PC-3 (cell line): ENCODE measurements at regions not wholly inside any gene's neighbourhood (a gene's known extent, or its start where the extent isn't known, plus 50 kb on each side); places are given as distances from the start of the nearest gene placed in this dataset.

ENCODE experiments used
- ATAC-seq: fragments of 200-7000 bp; cut with Tn5 transposase; 2 replicates; pipeline ENCODE4 v1.9.1; 2020; ENCODE audit warnings: mild to moderate bottlenecking, moderate library complexity
- BruUV-seq: library from RNA; stranded (reverse); fragments of 400-500 nt; replicated peaks from 2 replicates; lab custom pipeline; 2021; lab: Mats Ljungman, UMichigan
- CTCF ChIA-PET: fragments of 300-600 bp; sonication (Branson Sonifier 250); formaldehyde crosslinking; loops from one replicate; lab custom pipeline; 2022; ENCODE audit warnings: antibody characterized with exemption; lab: Charles Lee
- POLR2A ChIA-PET: fragments of 300-600 bp; sonication (Branson Sonifier 250); formaldehyde crosslinking; loops from one replicate; lab custom pipeline; 2022; ENCODE audit warnings: antibody characterized with exemption; ENCODE audit not compliant: unreplicated experiment; lab: Charles Lee
- DNase-seq: peaks from one replicate; pipeline ENCODE4 v3.0.0-alpha.2; 2015
- H2AFZ ChIP-seq: fragments of 300-600 bp; sonication (generic); 2 replicates; pipeline ENCODE4 v1.6.0; 2016; ENCODE audit warnings: antibody characterized with exemption, low read length
- H3F3A ChIP-seq: fragments of 300-600 bp; sonication (generic); one replicate; pipeline ENCODE4 v1.6.0; 2017; ENCODE audit warnings: antibody characterized with exemption, low read length, control low read depth, mild to moderate bottlenecking; ENCODE audit not compliant: unreplicated experiment
- H3K27ac ChIP-seq: fragments of 300-600 bp; sonication (generic); 2 replicates; pipeline ENCODE4 v1.5.1; 2016; ENCODE audit warnings: mild to moderate bottlenecking, low read length
- H3K27me3 ChIP-seq: fragments of 300-600 bp; sonication (generic); 2 replicates; pipeline ENCODE4 v1.6.1; 2016; ENCODE audit warnings: low read length, mixed read lengths
- H3K36me3 ChIP-seq: fragments of 300-600 bp; sonication (generic); 2 replicates; pipeline ENCODE4 v1.6.1; 2016; ENCODE audit warnings: low read depth, mixed run types, low read length, mixed read lengths
- H3K4me1 ChIP-seq: fragments of 300-600 bp; sonication (generic); 2 replicates; pipeline ENCODE4 v1.5.1; 2016; ENCODE audit warnings: low read length; ENCODE audit not compliant: insufficient read depth
- H3K4me2 ChIP-seq: fragments of 300-600 bp; sonication (generic); 2 replicates; pipeline ENCODE4 v1.6.0; 2016; ENCODE audit warnings: low read length
- H3K4me3 ChIP-seq: fragments of 300-600 bp; sonication (generic); 2 replicates; pipeline ENCODE4 v1.5.1; 2016; ENCODE audit warnings: mild to moderate bottlenecking, low read length, mixed read lengths
- H3K79me2 ChIP-seq: fragments of 300-600 bp; sonication (generic); 2 replicates; pipeline ENCODE4 v1.6.1; 2017; ENCODE audit warnings: low read length, mixed read lengths
- H3K9ac ChIP-seq: fragments of 300-600 bp; sonication (generic); 2 replicates; pipeline ENCODE4 v1.6.0; 2016; ENCODE audit warnings: mild to moderate bottlenecking, low read length
- H3K9me2 ChIP-seq: fragments of 300-600 bp; sonication (generic); replicated peaks from 2 replicates; pipeline ENCODE4 v1.6.1; 2016; ENCODE audit warnings: mixed run types, low read length, mixed read lengths
- H3K9me3 ChIP-seq: fragments of 300-600 bp; sonication (generic); 2 replicates; pipeline ENCODE4 v1.6.1; 2016; ENCODE audit warnings: low read length, mixed read lengths
- H4K20me1 ChIP-seq: fragments of 300-600 bp; sonication (generic); 2 replicates; pipeline ENCODE4 v1.6.1; 2016; ENCODE audit warnings: low read length, mixed read lengths
- EZH2 ChIP-seq: fragments of 300-600 bp; sonication (generic); IDR thresholded peaks from one replicate; pipeline ENCODE4 v1.6.1; 2017; ENCODE audit warnings: antibody characterized with exemption, mild to moderate bottlenecking, low read length; ENCODE audit not compliant: unreplicated experiment
- EZH2phosphoT487 ChIP-seq: fragments of 300-600 bp; sonication (generic); IDR thresholded peaks from 2 replicates; pipeline ENCODE4 v1.6.1; 2018; ENCODE audit warnings: mild to moderate bottlenecking, antibody characterized with exemption, low read length, borderline replicate concordance
- intact Hi-C: fragments of 100-400 bp; cut with micrococcal nuclease; formaldehyde crosslinking; loops from 2 replicates; pipeline ENCODE4 v1.9.0; 2023
- TF ChIP-seq, protein P1 (sequence below): fragments of 300-600 bp; sonication (generic); conservative IDR thresholded peaks from 2 replicates; pipeline ENCODE4 v1.5.1; 2017; ENCODE audit warnings: antibody characterized with exemption, low read depth, mild to moderate bottlenecking, low read length

DNA sequence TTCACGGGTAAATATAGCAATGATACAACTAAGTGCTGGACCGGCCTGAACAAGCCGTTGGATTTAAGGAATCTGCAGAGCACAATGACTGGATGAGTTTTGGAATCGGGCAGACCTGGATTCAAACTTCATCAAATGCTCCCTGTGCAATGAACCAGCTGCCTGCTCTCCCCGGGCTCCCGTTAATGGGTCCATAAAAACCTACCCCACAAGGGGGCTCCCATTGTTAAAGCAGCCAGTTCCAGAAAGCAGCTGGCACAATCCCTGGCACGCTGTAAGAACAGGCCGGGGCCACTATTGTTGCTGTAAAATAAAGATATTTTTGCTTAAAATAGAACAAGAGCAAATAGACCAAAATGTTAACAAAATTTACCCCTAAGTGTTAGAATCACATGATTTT, 131.9 kb downstream of the C16orf95 start:
- no peak for DNase-seq
- Histone ChIP-seq H2AFZ (no peak overlapping the region), H3K27ac (no peak overlapping the region), H3K4me3 (no peak overlapping the region), H3K27me3 (no peaks in the 10 kb centered on the region), H3K79me2 (no peaks in the 10 kb centered on the region), H3K9me2 (no peaks in the 10 kb centered on the region), H3K9ac (no peak overlapping the region), H3K4me1 (peaks cover under 1% of the 10 kb centered on the region; the same call in 1 of the 2 replicates), H3K4me2 (no peak overlapping the region), H3F3A (no peaks in the 10 kb centered on the region), H4K20me1 (no peaks in the 10 kb centered on the region), H3K9me3 (no peaks in the 10 kb centered on the region), H3K36me3 (no peaks in the 10 kb centered on the region)
- ChIA-PET POLR2A (no interaction called here), CTCF (no interaction called here)
- ATAC-seq = no peak
- intact Hi-C loops = loop anchor here (2.0 kb wide), 1 partner anchor 93 kb away; no protein-coding TSS in a partner anchor
- BruUV-seq = no TSS peak
- TF ChIP-seq, protein P1, sequence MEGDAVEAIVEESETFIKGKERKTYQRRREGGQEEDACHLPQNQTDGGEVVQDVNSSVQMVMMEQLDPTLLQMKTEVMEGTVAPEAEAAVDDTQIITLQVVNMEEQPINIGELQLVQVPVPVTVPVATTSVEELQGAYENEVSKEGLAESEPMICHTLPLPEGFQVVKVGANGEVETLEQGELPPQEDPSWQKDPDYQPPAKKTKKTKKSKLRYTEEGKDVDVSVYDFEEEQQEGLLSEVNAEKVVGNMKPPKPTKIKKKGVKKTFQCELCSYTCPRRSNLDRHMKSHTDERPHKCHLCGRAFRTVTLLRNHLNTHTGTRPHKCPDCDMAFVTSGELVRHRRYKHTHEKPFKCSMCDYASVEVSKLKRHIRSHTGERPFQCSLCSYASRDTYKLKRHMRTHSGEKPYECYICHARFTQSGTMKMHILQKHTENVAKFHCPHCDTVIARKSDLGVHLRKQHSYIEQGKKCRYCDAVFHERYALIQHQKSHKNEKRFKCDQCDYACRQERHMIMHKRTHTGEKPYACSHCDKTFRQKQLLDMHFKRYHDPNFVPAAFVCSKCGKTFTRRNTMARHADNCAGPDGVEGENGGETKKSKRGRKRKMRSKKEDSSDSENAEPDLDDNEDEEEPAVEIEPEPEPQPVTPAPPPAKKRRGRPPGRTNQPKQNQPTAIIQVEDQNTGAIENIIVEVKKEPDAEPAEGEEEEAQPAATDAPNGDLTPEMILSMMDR = peak; percentile 36; the same call in 1 of the 2 replicates
- TF ChIP-seq EZH2 = no peak
- TF ChIP-seq EZH2phosphoT487 = no peak

DNA sequence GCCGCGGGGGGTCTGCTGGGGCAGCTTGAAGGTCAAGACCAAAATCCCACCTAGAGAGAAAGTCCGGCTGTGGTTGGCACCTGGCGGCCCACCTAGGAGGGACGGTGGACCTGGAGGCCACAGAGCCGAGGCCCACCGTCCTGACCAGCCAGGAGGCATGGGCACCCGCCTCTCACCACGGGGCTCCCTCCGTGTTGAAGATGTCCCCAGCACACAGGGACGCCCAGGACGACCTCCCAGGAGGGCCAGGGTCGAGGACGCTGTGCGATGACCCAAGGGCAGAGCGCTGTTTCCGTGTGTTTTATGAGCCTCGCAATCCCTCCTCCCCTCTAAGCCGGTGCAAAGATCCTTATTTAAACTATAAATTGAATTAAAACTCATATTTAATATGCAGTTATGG, 131.2 kb downstream of the C16orf95 start:
- Histone ChIP-seq H2AFZ (no peak overlapping the region), H3K4me2 (no peak overlapping the region), H4K20me1 (no peaks in the 10 kb centered on the region), H3K4me3 (no peak overlapping the region), H3K27ac (no peak overlapping the region), H3K36me3 (no peaks in the 10 kb centered on the region), H3F3A (no peaks in the 10 kb centered on the region), H3K27me3 (no peaks in the 10 kb centered on the region), H3K9me3 (no peaks in the 10 kb centered on the region), H3K4me1 (no peaks in the 10 kb centered on the region), H3K9ac (no peak overlapping the region), H3K79me2 (no peaks in the 10 kb centered on the region), H3K9me2 (no peaks in the 10 kb centered on the region)
- BruUV-seq = no TSS peak
- no peak for ATAC-seq
- CTCF ChIA-PET = no interaction called here
- intact Hi-C loops = loop anchor here (2.0 kb wide), 1 partner anchor 93 kb away; no protein-coding TSS in a partner anchor
- TF ChIP-seq EZH2 (no peak), EZH2phosphoT487 (no peak)
- TF ChIP-seq, protein P1 = no peak
- DNase-seq = no peak
- POLR2A ChIA-PET = no interaction called here

DNA sequence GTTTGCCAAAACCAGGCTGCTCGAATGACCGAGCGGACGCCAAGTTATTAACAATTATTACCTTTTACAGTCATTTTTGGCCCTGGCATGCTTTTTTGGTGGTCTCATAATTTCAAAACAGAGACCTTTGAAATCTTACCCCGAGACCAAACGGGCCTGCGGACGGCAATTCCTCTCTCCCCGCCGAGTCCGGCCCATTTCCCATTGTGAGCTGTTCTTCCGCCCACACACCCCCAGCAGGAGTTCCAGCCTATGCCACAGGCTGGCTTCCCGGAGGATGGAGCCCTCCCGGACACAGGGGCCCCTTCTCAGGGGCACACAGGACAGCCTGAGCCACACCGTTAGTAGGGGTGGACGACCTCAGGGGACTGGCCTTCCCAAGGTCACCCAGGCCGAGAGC, 130.7 kb downstream of the C16orf95 start:
- no peak overlapping the region for H2AFZ ChIP-seq

More for the DNA sequence above, 130.7 kb downstream of the C16orf95 start:
- Histone ChIP-seq H3K4me2 (no peak overlapping the region), H3K9me2 (no peaks in the 10 kb centered on the region), H4K20me1 (no peaks in the 10 kb centered on the region), H3F3A (no peaks in the 10 kb centered on the region), H3K4me3 (no peak overlapping the region), H3K9ac (no peak overlapping the region), H3K9me3 (no peaks in the 10 kb centered on the region), H3K27ac (no peak overlapping the region), H3K79me2 (no peaks in the 10 kb centered on the region), H3K27me3 (no peaks in the 10 kb centered on the region), H3K36me3 (no peaks in the 10 kb centered on the region), H3K4me1 (no peaks in the 10 kb centered on the region)
- no peak for DNase-seq
- ChIA-PET POLR2A (no interaction called here), CTCF (no interaction called here)
- BruUV-seq = no TSS peak
- intact Hi-C loops = no loop called here
- ATAC-seq = no peak
- TF ChIP-seq, protein P1 = no peak
- TF ChIP-seq EZH2phosphoT487 (no peak), EZH2 (no peak)
